Stimulated activated CD4-positive, alpha-beta T cell treated with anti-CD3 and anti-CD28 coated beads, Interleukin-2, amount 100 ng/mL, for 48 hours (primary cell): ENCODE measurements at regions not wholly inside any gene's neighbourhood (a gene's known extent, or its start where the extent isn't known, plus 50 kb on each side); places are given as distances from the start of the nearest gene placed in this dataset.

ENCODE experiments used
- DNase-seq, 2 donors: peaks; one replicate each; pipeline ENCODE4 v3.0.0-alpha.2; 2020

GRCh38 chr13:24012648-24013047 is 115.3 kb upstream of the C1QTNF9B start:
- DNase-seq = no peak

- no peak for DNase-seq
Observed at GRCh38 chr13:24013189-24013588, 115.9 kb upstream of the C1QTNF9B start.

- DNase-seq = no peak
Observed at GRCh38 chr13:24016046-24016445, 118.7 kb upstream of the C1QTNF9B start.

- DNase-seq = no peak
Observed at GRCh38 chr13:24022568-24022967, 125.3 kb upstream of the C1QTNF9B start.

- no peak for DNase-seq
Observed at GRCh38 chr13:24023073-24023472, 125.8 kb upstream of the C1QTNF9B start.

- DNase-seq = no peak
Observed at GRCh38 chr13:24027494-24027893, 130.2 kb upstream of the C1QTNF9B start.

GRCh38 chr13:24032252-24032651 is 128.3 kb upstream of the SPATA13 start:
- no peak for DNase-seq

GRCh38 chr13:24032674-24033073 is 127.8 kb upstream of the SPATA13 start:
- no peak for DNase-seq

GRCh38 chr13:24033527-24034302 is 126.8 kb upstream of the SPATA13 start:
- DNase-seq = no peak

GRCh38 chr13:24035411-24035810 is 125.1 kb upstream of the SPATA13 start:
- DNase-seq = no peak

- no peak for DNase-seq
Observed at GRCh38 chr13:24036115-24036514, 124.4 kb upstream of the SPATA13 start.

- no peak for DNase-seq
Observed at GRCh38 chr13:24038405-24038804, 122.1 kb upstream of the SPATA13 start.

- DNase-seq = no peak
Observed at GRCh38 chr13:24038841-24039330, 121.6 kb upstream of the SPATA13 start.

GRCh38 chr13:24039621-24040475 is 120.7 kb upstream of the SPATA13 start:
- no peak for DNase-seq

GRCh38 chr13:24040835-24041234 is 119.7 kb upstream of the SPATA13 start:
- DNase-seq = no peak

- DNase-seq = no peak
Observed at GRCh38 chr13:24041651-24042225, 118.8 kb upstream of the SPATA13 start.

GRCh38 chr13:24042710-24043440 is 117.6 kb upstream of the SPATA13 start:
- DNase-seq = no peak

- no peak for DNase-seq
Observed at GRCh38 chr13:24043590-24044350, 116.8 kb upstream of the SPATA13 start.

GRCh38 chr13:24045597-24045996 is 114.9 kb upstream of the SPATA13 start:
- DNase-seq = no peak

- DNase-seq = no peak
Observed at GRCh38 chr13:24050292-24050711, 110.2 kb upstream of the SPATA13 start.

- no peak for DNase-seq
Observed at GRCh38 chr13:24050796-24051715, 109.5 kb upstream of the SPATA13 start.
